Endodermal cell (in vitro differentiated cells): ENCODE measurements at regions not wholly inside any gene's neighbourhood (a gene's known extent, or its start where the extent isn't known, plus 50 kb on each side); places are given as distances from the start of the nearest gene placed in this dataset.

Experiments
- DNase-seq: peaks from one replicate; pipeline ENCODE4 v3.0.0-alpha.2; 2017
- H3K27ac ChIP-seq: 2 replicates; pipeline ENCODE4 v1.5.1; 2013; ENCODE audit warnings: mild to moderate bottlenecking, low read depth, low read length, moderate library complexity
- H3K27me3 ChIP-seq: 2 replicates; pipeline ENCODE4 v1.6.1; 2013; ENCODE audit warnings: mild to moderate bottlenecking, low read length, moderate library complexity; ENCODE audit not compliant: insufficient read depth, control insufficient read depth, poor library complexity, severe bottlenecking
- H3K36me3 ChIP-seq: 2 replicates; pipeline ENCODE4 v1.7.0; 2013; ENCODE audit warnings: mild to moderate bottlenecking, low read length, moderate library complexity; ENCODE audit not compliant: control insufficient read depth, insufficient read depth
- H3K4me1 ChIP-seq: one replicate; pipeline ENCODE4 v1.7.0; 2013; ENCODE audit warnings: low read length; ENCODE audit not compliant: control insufficient read depth, insufficient read depth
- H3K4me3 ChIP-seq: 2 replicates; pipeline ENCODE4 v1.5.1; 2013; ENCODE audit warnings: mild to moderate bottlenecking, low read length, moderate library complexity
- H3K9ac ChIP-seq: 2 replicates; pipeline ENCODE4 v1.6.1; 2013; ENCODE audit warnings: mild to moderate bottlenecking, low read length, moderate library complexity; ENCODE audit not compliant: poor library complexity, severe bottlenecking; ENCODE audit errors: extremely low read depth
- H3K9me3 ChIP-seq: 2 replicates; pipeline ENCODE4 v1.6.1; 2013; ENCODE audit warnings: mild to moderate bottlenecking, low read length, moderate library complexity; ENCODE audit not compliant: control insufficient read depth
- H3K27ac Mint-ChIP-seq: 2 replicates; pipeline ENCODE4 v1.8.0; 2020; ENCODE audit warnings: mixed read lengths
- H3K27me3 Mint-ChIP-seq: 2 replicates; pipeline ENCODE4 v1.8.0; 2021; ENCODE audit warnings: mild to moderate bottlenecking, mixed read lengths; ENCODE audit not compliant: insufficient read depth
- H3K36me3 Mint-ChIP-seq: 2 replicates; pipeline ENCODE4 v1.8.0; 2020; ENCODE audit warnings: low read depth, mixed read lengths
- H3K4me1 Mint-ChIP-seq: 2 replicates; pipeline ENCODE4 v1.8.0; 2020; ENCODE audit warnings: mixed read lengths
- H3K4me3 Mint-ChIP-seq: 2 replicates; pipeline ENCODE4 v1.8.0; 2020; ENCODE audit warnings: mild to moderate bottlenecking, moderate library complexity, mixed read lengths
- H3K9me3 Mint-ChIP-seq: 2 replicates; pipeline ENCODE4 v1.8.0; 2020; ENCODE audit warnings: mild to moderate bottlenecking, mixed read lengths
- WGBS, 2 experiments: methylation state at CpG; one replicate each; pipeline versions ENCODE4 v1.1.5 to v1.1.7; 2013; ENCODE audit warnings: missing lambda C conversion rate in 2 of 2, mixed read lengths in 1 of 2; ENCODE audit not compliant: insufficient coverage in 1 of 2, insufficient read length in 1 of 2; 5-methylcytosine and 5-hydroxymethylcytosine counted together
- TF ChIP-seq, protein P1 (sequence below): fragments of 200-600 bp; sonication (generic); conservative IDR thresholded peaks from 2 replicates; pipeline ENCODE4 v1.5.0; 2021; ENCODE audit warnings: antibody characterized with exemption, mild to moderate bottlenecking

DNA sequence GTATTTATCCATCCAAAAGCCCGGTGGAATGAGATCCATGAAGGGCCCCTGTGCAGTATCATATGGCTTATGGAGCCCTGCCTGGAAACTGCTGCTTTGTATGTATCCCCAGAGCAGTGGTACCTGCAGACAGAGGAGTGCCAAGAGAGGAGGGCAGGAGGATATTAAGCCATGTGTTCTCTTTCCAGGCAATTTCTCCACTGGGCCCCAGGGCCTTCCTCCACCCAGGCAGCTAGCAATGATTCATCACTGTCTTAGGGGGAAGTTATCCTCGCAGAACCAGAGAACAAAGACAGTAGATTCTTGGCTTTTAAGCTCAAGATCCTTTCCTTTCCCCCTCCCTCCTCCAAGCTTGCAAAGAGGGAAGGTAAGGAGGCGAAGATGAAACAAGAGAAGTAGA, 98.1 kb downstream of the LRRC30 start:
- peaks cover 6% of the 10 kb centered on the region for H3K4me1 Mint-ChIP-seq
- no peaks in the 10 kb centered on the region for H3K36me3 ChIP-seq
- no peak overlapping the region for H3K4me3 Mint-ChIP-seq
- 0 to 44% methylated on average over 1 to 3 of the region's 3 CpGs for WGBS, 2 experiments
- no peaks in the 10 kb centered on the region for H3K27me3 ChIP-seq
- no peaks in the 10 kb centered on the region for H3K27me3 Mint-ChIP-seq
- H3K9me3 ChIP-seq = no peaks in the 10 kb centered on the region
- DNase-seq = no peak
- H3K4me3 ChIP-seq = no peak overlapping the region
- H3K9me3 Mint-ChIP-seq = no peaks in the 10 kb centered on the region
- H3K4me1 ChIP-seq = no peaks in the 10 kb centered on the region
- H3K27ac Mint-ChIP-seq = no peak overlapping the region
- H3K27ac ChIP-seq = no peak overlapping the region
- no peak overlapping the region for H3K9ac ChIP-seq
- H3K36me3 Mint-ChIP-seq = no peaks in the 10 kb centered on the region
- TF ChIP-seq, protein P1, sequence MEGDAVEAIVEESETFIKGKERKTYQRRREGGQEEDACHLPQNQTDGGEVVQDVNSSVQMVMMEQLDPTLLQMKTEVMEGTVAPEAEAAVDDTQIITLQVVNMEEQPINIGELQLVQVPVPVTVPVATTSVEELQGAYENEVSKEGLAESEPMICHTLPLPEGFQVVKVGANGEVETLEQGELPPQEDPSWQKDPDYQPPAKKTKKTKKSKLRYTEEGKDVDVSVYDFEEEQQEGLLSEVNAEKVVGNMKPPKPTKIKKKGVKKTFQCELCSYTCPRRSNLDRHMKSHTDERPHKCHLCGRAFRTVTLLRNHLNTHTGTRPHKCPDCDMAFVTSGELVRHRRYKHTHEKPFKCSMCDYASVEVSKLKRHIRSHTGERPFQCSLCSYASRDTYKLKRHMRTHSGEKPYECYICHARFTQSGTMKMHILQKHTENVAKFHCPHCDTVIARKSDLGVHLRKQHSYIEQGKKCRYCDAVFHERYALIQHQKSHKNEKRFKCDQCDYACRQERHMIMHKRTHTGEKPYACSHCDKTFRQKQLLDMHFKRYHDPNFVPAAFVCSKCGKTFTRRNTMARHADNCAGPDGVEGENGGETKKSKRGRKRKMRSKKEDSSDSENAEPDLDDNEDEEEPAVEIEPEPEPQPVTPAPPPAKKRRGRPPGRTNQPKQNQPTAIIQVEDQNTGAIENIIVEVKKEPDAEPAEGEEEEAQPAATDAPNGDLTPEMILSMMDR = no peak

DNA sequence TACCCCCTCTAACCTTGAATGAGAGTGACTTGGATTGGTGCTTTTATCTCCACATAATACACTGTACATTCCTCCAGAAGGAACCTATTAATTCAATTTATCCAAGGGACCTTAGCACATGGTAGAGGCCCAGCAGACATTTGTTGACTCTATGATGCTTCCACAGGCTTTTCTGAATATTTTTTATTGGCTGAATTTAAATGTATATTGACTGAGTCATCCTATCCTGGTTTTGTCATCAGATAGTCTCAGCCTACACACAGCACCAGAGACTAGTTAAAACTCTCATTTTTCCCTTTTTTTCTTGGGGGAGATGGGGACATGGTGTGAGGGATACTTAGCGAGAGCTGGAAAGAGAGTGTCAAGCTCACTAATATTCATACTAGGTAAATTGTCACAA, 101.6 kb downstream of the LRRC30 start:
- Histone ChIP-seq H3K27me3 (no peaks in the 10 kb centered on the region), H3K9me3 (no peaks in the 10 kb centered on the region), H3K27ac (no peak overlapping the region), H3K9ac (no peak overlapping the region), H3K4me3 (no peak overlapping the region), H3K36me3 (no peaks in the 10 kb centered on the region), H3K4me1 (no peaks in the 10 kb centered on the region)
- H3K4me1 Mint-ChIP-seq = no peaks in the 10 kb centered on the region
- no peak for DNase-seq
- 100% methylated on average over 1 of the region's 1 CpG; no CpG with 5 or more reads in 1 of the 2 experiments for WGBS, 2 experiments
- no peak overlapping the region for H3K27ac Mint-ChIP-seq
- H3K27me3 Mint-ChIP-seq = no peaks in the 10 kb centered on the region
- no peaks in the 10 kb centered on the region for H3K36me3 Mint-ChIP-seq
- H3K9me3 Mint-ChIP-seq = no peaks in the 10 kb centered on the region
- H3K4me3 Mint-ChIP-seq = no peak overlapping the region
- TF ChIP-seq, protein P1 = no peak

DNA sequence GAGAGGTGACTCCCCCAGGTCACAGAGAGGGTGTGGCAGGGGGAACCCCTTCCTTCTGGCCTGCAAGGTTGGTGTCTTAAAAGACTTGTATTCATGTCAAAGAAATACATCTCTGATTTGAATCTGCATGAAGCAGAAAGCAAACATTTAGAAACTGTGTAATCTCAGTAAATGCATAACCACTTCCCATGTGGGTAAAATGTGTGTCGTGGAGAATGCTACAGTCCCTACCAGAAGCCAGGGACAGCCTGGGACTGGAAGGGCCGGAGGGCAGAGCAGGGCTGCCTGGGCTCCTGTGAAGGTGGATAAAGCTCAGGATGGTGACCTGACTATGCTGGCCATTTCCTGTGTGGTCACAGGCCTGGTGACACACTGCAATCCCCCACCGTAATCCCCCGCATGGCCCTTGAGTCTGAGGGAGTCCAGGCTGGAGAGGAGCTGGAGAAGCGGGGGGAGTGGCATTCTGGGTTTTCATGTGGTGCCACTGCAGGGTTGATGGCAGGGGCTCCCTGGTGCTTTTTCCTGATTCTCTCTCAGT, 102.2 kb downstream of the LRRC30 start:
- Mint-ChIP-seq H3K4me3 (no peak overlapping the region), H3K27ac (no peak overlapping the region), H3K27me3 (no peaks in the 10 kb centered on the region), H3K4me1 (no peaks in the 10 kb centered on the region), H3K9me3 (no peaks in the 10 kb centered on the region), H3K36me3 (no peaks in the 10 kb centered on the region)
- DNase-seq = no peak
- H3K36me3 ChIP-seq = no peaks in the 10 kb centered on the region
- TF ChIP-seq, protein P1 = no peak
- H3K9me3 ChIP-seq = no peaks in the 10 kb centered on the region
- no peak overlapping the region for H3K27ac ChIP-seq
- no peaks in the 10 kb centered on the region for H3K4me1 ChIP-seq
- H3K9ac ChIP-seq = no peak overlapping the region
- WGBS, 2 experiments = 91 to 95% methylated on average over 2 to 5 of the region's 5 CpGs
- H3K27me3 ChIP-seq = no peaks in the 10 kb centered on the region
- no peak overlapping the region for H3K4me3 ChIP-seq
